HepG2 (cell line): ENCODE measurements at regions not wholly inside any gene's neighbourhood (a gene's known extent, or its start where the extent isn't known, plus 50 kb on each side); places are given as distances from the start of the nearest gene placed in this dataset.

ENCODE experiments used
- ATAC-seq: fragments of 200-7000 bp; cut with Tn5 transposase; 3 replicates; pipeline ENCODE4 v1.9.1; 2020; ENCODE audit warnings: mild to moderate bottlenecking, moderate library complexity
- BruUV-seq: library from RNA; stranded (reverse); fragments of 400-500 nt; replicated peaks from 2 replicates; lab custom pipeline; 2021; lab: Mats Ljungman, UMichigan
- CTCF ChIA-PET: fragments of 300-600 bp; formaldehyde crosslinking; extraction: SDS; loops from one replicate; lab custom pipeline; 2021; ENCODE audit warnings: low total read pairs, inconsistent platforms, low intra/inter-chr PET ratio; lab: Yijun Ruan, JAX
- POLR2A ChIA-PET: fragments of 350-600 bp; sonication (Branson Sonifier 250); formaldehyde crosslinking; loops from one replicate; lab custom pipeline; 2020; ENCODE audit warnings: antibody characterized with exemption, inconsistent platforms; lab: Yijun Ruan, JAX
- DNase-seq: peaks from one replicate; pipeline ENCODE4 v3.0.0-alpha.2; 2015; ENCODE audit warnings: low spot score
- FAIRE-seq: peaks from 3 replicates; lab custom pipeline; 2011; peaks lifted over from hg19 to GRCh38; lab: Jason Lieb, UNC
- H2AFZ ChIP-seq: one replicate; pipeline ENCODE4 v1.6.1; 2011; ENCODE audit warnings: low read length, inconsistent platforms
- H3K27ac ChIP-seq: fragments of 300-600 bp; 3 replicates; pipeline ENCODE4 v1.8.0; 2011; ENCODE audit warnings: mixed run types, mild to moderate bottlenecking, mixed read lengths, low read length, inconsistent platforms; ENCODE audit not compliant: insufficient read depth; ENCODE audit errors: extremely low read length
- H3K27me3 ChIP-seq, 2 experiments: fragments of 200-600 bp in 1 of 2; 2 replicates in 1 of 2; 3 replicates in 1 of 2; pipeline versions ENCODE4 v1.6.0 to v1.8.0; 2011; ENCODE audit warnings: low read length in 2 of 2, mild to moderate bottlenecking in 2 of 2, moderate library complexity in 2 of 2, inconsistent platforms in 1 of 2; ENCODE audit not compliant: insufficient read depth in 2 of 2, control insufficient read depth in 1 of 2
- H3K36me3 ChIP-seq, 2 experiments: fragments of 200-600 bp in 1 of 2; replicated peaks in 1 of 2; 2 replicates in 1 of 2; 3 replicates in 1 of 2; pipeline versions ENCODE4 v1.5.1 to v1.8.0; 2011; ENCODE audit warnings: low read length in 2 of 2, inconsistent platforms in 1 of 2; ENCODE audit not compliant: insufficient read depth in 2 of 2, control insufficient read depth in 1 of 2
- H3K4me1 ChIP-seq: 2 replicates; pipeline ENCODE4 v1.5.1; 2012; ENCODE audit warnings: low read length, inconsistent platforms; ENCODE audit not compliant: insufficient read depth
- H3K4me2 ChIP-seq: 2 replicates; pipeline ENCODE4 v1.6.0; 2011; ENCODE audit warnings: low read depth, low read length, inconsistent platforms
- H3K4me3 ChIP-seq, 3 experiments: fragments of 200-600 bp in 1 of 3; sonication (generic), shearing (Covaris generic) in 1 of 3; replicated peaks in 1 of 3; 2 replicates each; pipeline ENCODE4 v1.5.1; 2011 to 2016; ENCODE audit warnings: low read length in 3 of 3, inconsistent platforms in 2 of 3, low read depth in 2 of 3, mild to moderate bottlenecking in 2 of 3, control low read depth in 1 of 3, mixed read lengths in 1 of 3; ENCODE audit not compliant: insufficient read depth in 1 of 3
- H3K79me2 ChIP-seq: one replicate; pipeline ENCODE4 v1.6.1; 2011; ENCODE audit warnings: low read length, inconsistent platforms; ENCODE audit not compliant: insufficient read depth
- H3K9ac ChIP-seq: 2 replicates; pipeline ENCODE4 v1.6.0; 2011; ENCODE audit warnings: mild to moderate bottlenecking, low read depth, low read length, inconsistent platforms; ENCODE audit not compliant: insufficient read depth
- H3K9me3 ChIP-seq: 2 replicates; pipeline ENCODE4 v1.5.1; 2012; ENCODE audit warnings: mild to moderate bottlenecking, low read length
- H4K20me1 ChIP-seq: 2 replicates; pipeline ENCODE4 v1.6.0; 2011; ENCODE audit warnings: inconsistent platforms, mild to moderate bottlenecking, low read length, moderate library complexity; ENCODE audit not compliant: insufficient read depth
- CEBPG ChIP-seq: IDR thresholded peaks from 2 replicates; pipeline ENCODE4 v1.6.1; 2016
- TRIM24 ChIP-seq: sonication (generic); formaldehyde crosslinking; IDR thresholded peaks from 2 replicates; pipeline ENCODE4 v1.8.0; 2022; ENCODE audit warnings: mild to moderate bottlenecking, missing genetic modification reagents
- ZFY ChIP-seq: sonication (generic); formaldehyde crosslinking; IDR thresholded peaks from 2 replicates; pipeline ENCODE4 v1.4.0; 2020; ENCODE audit warnings: missing genetic modification reagents
- ZNF30 ChIP-seq: sonication (generic); formaldehyde crosslinking; IDR thresholded peaks from 2 replicates; pipeline ENCODE4 v1.5.0; 2020; ENCODE audit warnings: mild to moderate bottlenecking, missing genetic modification reagents
- ZNF34 ChIP-seq: sonication (generic); formaldehyde crosslinking; IDR thresholded peaks from 2 replicates; pipeline ENCODE4 v1.4.0; 2020; ENCODE audit warnings: mild to moderate bottlenecking, missing genetic modification reagents, borderline replicate concordance
- WGBS: methylation state at CpG from one replicate; pipeline ENCODE4 v1.1.6; 2017; ENCODE audit warnings: low lambda C conversion rate; 5-methylcytosine and 5-hydroxymethylcytosine counted together
- in situ Hi-C: cut with HindIII; loops from 2 replicates; pipeline ENCODE4 v1.10.0; 2017; ENCODE audit warnings: low pct_unique_long_range_greater_than_20kb; ENCODE audit not compliant: extremely low pct_ligation_motif_present
- intact Hi-C: fragments of 100-400 bp; cut with micrococcal nuclease; formaldehyde crosslinking; loops from one replicate; pipeline ENCODE4 v1.10.0; 2022; ENCODE audit not compliant: unreplicated experiment
- TF ChIP-seq, protein P1 (sequence below): sonication (generic); formaldehyde crosslinking; IDR thresholded peaks from 2 replicates; pipeline ENCODE4 v1.5.0; 2020; ENCODE audit warnings: missing genetic modification reagents
- TF ChIP-seq, protein P2 (sequence below): sonication (generic); formaldehyde crosslinking; IDR thresholded peaks from 2 replicates; pipeline ENCODE4 v1.9.0; 2022; ENCODE audit warnings: low read depth, missing genetic modification reagents
- TF ChIP-seq, protein P3 (sequence below): IDR thresholded peaks from 2 replicates; pipeline ENCODE4 v1.6.1; 2018; ENCODE audit warnings: missing genetic modification reagents, mild to moderate bottlenecking, missing compliant biosample characterization
- TF ChIP-seq, protein P4 (sequence below): sonication (generic); formaldehyde crosslinking; IDR thresholded peaks from 2 replicates; pipeline ENCODE4 v1.4.0; 2020; ENCODE audit warnings: mild to moderate bottlenecking, missing genetic modification reagents
- TF ChIP-seq, protein P5 (sequence below), 2 experiments: sonication (generic) in 1 of 2; formaldehyde crosslinking in 1 of 2; IDR thresholded peaks; 2 replicates each; pipeline versions ENCODE4 v1.5.1 to v1.6.1; 2011 to 2020; ENCODE audit warnings: borderline replicate concordance in 1 of 2, low read depth in 1 of 2, low read length in 1 of 2, mild to moderate bottlenecking in 1 of 2, missing genetic modification reagents in 1 of 2, moderate library complexity in 1 of 2
- TF ChIP-seq, protein P6 (sequence below): sonication (generic); formaldehyde crosslinking; IDR thresholded peaks from 2 replicates; pipeline ENCODE4 v1.4.0; 2020; ENCODE audit warnings: missing genetic modification reagents

DNA sequence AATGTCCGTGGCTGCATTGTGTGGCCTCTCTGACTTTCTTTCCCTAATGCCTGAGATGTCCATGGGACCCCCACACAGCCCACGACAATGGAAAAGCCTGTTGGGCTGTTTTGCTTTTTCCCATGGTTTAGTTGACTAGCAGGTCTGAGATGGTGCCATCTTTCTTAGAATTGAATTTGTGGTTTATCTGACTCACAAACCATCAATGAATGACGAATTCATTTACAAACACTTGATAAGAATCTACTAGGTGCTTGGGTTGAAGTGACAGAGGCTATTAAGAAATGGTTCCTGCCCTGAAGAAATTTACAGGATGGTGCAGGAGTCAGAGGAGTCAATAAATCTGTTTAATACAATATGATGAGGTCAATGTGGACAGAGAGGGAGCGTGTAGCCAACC lies 75.4 kb downstream of the OTUD1 start:
- no peak for ATAC-seq
- CTCF ChIA-PET = no interaction called here
- POLR2A ChIA-PET = no interaction called here
- TF ChIP-seq, protein P1, sequence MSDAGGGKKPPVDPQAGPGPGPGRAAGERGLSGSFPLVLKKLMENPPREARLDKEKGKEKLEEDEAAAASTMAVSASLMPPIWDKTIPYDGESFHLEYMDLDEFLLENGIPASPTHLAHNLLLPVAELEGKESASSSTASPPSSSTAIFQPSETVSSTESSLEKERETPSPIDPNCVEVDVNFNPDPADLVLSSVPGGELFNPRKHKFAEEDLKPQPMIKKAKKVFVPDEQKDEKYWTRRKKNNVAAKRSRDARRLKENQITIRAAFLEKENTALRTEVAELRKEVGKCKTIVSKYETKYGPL = no peak
- no peak for TF ChIP-seq CEBPG (CRISPR knock-in tag)
- TF ChIP-seq, protein P2, sequence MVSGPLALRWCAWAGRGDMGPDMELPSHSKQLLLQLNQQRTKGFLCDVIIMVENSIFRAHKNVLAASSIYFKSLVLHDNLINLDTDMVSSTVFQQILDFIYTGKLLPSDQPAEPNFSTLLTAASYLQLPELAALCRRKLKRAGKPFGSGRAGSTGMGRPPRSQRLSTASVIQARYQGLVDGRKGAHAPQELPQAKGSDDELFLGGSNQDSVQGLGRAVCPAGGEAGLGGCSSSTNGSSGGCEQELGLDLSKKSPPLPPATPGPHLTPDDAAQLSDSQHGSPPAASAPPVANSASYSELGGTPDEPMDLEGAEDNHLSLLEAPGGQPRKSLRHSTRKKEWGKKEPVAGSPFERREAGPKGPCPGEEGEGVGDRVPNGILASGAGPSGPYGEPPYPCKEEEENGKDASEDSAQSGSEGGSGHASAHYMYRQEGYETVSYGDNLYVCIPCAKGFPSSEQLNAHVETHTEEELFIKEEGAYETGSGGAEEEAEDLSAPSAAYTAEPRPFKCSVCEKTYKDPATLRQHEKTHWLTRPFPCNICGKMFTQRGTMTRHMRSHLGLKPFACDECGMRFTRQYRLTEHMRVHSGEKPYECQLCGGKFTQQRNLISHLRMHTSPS = no peak
- TF ChIP-seq, protein P3, sequence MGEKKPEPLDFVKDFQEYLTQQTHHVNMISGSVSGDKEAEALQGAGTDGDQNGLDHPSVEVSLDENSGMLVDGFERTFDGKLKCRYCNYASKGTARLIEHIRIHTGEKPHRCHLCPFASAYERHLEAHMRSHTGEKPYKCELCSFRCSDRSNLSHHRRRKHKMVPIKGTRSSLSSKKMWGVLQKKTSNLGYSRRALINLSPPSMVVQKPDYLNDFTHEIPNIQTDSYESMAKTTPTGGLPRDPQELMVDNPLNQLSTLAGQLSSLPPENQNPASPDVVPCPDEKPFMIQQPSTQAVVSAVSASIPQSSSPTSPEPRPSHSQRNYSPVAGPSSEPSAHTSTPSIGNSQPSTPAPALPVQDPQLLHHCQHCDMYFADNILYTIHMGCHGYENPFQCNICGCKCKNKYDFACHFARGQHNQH (CRISPR knock-in tag) = no peak
- no peak for TF ChIP-seq TRIM24 (CRISPR knock-in tag)
- TF ChIP-seq, protein P4, sequence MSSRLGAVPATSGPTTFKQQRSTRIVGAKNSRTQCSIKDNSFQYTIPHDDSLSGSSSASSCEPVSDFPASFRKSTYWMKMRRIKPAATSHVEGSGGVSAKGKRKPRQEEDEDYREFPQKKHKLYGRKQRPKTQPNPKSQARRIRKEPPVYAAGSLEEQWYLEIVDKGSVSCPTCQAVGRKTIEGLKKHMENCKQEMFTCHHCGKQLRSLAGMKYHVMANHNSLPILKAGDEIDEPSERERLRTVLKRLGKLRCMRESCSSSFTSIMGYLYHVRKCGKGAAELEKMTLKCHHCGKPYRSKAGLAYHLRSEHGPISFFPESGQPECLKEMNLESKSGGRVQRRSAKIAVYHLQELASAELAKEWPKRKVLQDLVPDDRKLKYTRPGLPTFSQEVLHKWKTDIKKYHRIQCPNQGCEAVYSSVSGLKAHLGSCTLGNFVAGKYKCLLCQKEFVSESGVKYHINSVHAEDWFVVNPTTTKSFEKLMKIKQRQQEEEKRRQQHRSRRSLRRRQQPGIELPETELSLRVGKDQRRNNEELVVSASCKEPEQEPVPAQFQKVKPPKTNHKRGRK = no peak
- TF ChIP-seq ZNF30 (CRISPR knock-in tag) = no peak
- TF ChIP-seq, protein P5, sequence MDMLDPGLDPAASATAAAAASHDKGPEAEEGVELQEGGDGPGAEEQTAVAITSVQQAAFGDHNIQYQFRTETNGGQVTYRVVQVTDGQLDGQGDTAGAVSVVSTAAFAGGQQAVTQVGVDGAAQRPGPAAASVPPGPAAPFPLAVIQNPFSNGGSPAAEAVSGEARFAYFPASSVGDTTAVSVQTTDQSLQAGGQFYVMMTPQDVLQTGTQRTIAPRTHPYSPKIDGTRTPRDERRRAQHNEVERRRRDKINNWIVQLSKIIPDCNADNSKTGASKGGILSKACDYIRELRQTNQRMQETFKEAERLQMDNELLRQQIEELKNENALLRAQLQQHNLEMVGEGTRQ (IDR thresholded peaks at IDR 0.05; ENCODE audit: low read depth, low read length) = no peak
- TF ChIP-seq, protein P5 (CRISPR knock-in tag; IDR thresholded peaks at IDR 0.05; ENCODE audit: borderline replicate concordance) = no peak
- TF ChIP-seq, protein P6, sequence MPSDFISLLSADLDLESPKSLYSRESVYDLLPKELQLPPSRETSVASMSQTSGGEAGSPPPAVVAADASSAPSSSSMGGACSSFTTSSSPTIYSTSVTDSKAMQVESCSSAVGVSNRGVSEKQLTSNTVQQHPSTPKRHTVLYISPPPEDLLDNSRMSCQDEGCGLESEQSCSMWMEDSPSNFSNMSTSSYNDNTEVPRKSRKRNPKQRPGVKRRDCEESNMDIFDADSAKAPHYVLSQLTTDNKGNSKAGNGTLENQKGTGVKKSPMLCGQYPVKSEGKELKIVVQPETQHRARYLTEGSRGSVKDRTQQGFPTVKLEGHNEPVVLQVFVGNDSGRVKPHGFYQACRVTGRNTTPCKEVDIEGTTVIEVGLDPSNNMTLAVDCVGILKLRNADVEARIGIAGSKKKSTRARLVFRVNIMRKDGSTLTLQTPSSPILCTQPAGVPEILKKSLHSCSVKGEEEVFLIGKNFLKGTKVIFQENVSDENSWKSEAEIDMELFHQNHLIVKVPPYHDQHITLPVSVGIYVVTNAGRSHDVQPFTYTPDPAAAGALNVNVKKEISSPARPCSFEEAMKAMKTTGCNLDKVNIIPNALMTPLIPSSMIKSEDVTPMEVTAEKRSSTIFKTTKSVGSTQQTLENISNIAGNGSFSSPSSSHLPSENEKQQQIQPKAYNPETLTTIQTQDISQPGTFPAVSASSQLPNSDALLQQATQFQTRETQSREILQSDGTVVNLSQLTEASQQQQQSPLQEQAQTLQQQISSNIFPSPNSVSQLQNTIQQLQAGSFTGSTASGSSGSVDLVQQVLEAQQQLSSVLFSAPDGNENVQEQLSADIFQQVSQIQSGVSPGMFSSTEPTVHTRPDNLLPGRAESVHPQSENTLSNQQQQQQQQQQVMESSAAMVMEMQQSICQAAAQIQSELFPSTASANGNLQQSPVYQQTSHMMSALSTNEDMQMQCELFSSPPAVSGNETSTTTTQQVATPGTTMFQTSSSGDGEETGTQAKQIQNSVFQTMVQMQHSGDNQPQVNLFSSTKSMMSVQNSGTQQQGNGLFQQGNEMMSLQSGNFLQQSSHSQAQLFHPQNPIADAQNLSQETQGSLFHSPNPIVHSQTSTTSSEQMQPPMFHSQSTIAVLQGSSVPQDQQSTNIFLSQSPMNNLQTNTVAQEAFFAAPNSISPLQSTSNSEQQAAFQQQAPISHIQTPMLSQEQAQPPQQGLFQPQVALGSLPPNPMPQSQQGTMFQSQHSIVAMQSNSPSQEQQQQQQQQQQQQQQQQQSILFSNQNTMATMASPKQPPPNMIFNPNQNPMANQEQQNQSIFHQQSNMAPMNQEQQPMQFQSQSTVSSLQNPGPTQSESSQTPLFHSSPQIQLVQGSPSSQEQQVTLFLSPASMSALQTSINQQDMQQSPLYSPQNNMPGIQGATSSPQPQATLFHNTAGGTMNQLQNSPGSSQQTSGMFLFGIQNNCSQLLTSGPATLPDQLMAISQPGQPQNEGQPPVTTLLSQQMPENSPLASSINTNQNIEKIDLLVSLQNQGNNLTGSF (CRISPR knock-in tag) = no peak
- no peak for TF ChIP-seq ZFY (CRISPR knock-in tag)
- no peak for TF ChIP-seq ZNF34 (CRISPR knock-in tag)

More for the DNA sequence above, 75.4 kb downstream of the OTUD1 start:
- 1% methylated on average over 4 of the region's 4 CpGs for WGBS
- FAIRE-seq = no peak
- intact Hi-C loops = no loop called here
- in situ Hi-C loops = no loop called here
- Histone ChIP-seq H3K4me2 (no peak overlapping the region), H3K27me3 (no peaks in the 10 kb centered on the region; a peak in 1 of 5 replicates), H3K4me1 (peaks cover 20% of the 10 kb centered on the region), H3K9ac (no peak overlapping the region), H4K20me1 (0 out of 2 replicates have a peak, but pooled peaks cover 2% of the 10 kb centered on the region), H2AFZ (no peak overlapping the region), H3K36me3 (no peaks in the 10 kb centered on the region), H3K27ac (no peak overlapping the region), H3K4me3 (no peak overlapping the region), H3K79me2 (no peaks in the 10 kb centered on the region), H3K9me3 (no peaks in the 10 kb centered on the region)
- BruUV-seq = no TSS peak
- DNase-seq = no peak
